D341Med (cell line): ENCODE measurements at regions not wholly inside any gene's neighbourhood (a gene's known extent, or its start where the extent isn't known, plus 50 kb on each side); places are given as distances from the start of the nearest gene placed in this dataset.

Source experiments
- DNase-seq: peaks from one replicate; pipeline ENCODE4 v3.0.0; 2012; ENCODE audit warnings: low spot score

GRCh38 chr4:8796096-8796495, 75.5 kb downstream of the HMX1 start:
- DNase-seq = no peak

GRCh38 chr4:8795140-8795539, 76.5 kb downstream of the HMX1 start:
- no peak for DNase-seq

GRCh38 chr4:8794491-8794890, 77.1 kb downstream of the HMX1 start:
- DNase-seq = no peak

- DNase-seq = no peak
Observed at GRCh38 chr4:8793571-8794160, 78.0 kb downstream of the HMX1 start.

- no peak for DNase-seq
Observed at GRCh38 chr4:8792491-8792890, 79.1 kb downstream of the HMX1 start.

- DNase-seq = no peak
Observed at GRCh38 chr4:8791609-8792008, 80.0 kb downstream of the HMX1 start.

GRCh38 chr4:8790749-8791148, 80.9 kb downstream of the HMX1 start:
- DNase-seq = no peak

GRCh38 chr4:8788174-8788573, 83.5 kb downstream of the HMX1 start:
- DNase-seq = no peak

- no peak for DNase-seq
Observed at GRCh38 chr4:8786166-8786565, 85.5 kb downstream of the HMX1 start.

GRCh38 chr4:8785656-8786142, 85.9 kb downstream of the HMX1 start:
- no peak for DNase-seq

- DNase-seq = no peak
Observed at GRCh38 chr4:8783736-8784135, 87.9 kb downstream of the HMX1 start.

- no peak for DNase-seq
Observed at GRCh38 chr4:8782135-8782534, 89.5 kb downstream of the HMX1 start.

- DNase-seq = no peak
Observed at GRCh38 chr4:8781641-8782040, 90.0 kb downstream of the HMX1 start.

GRCh38 chr4:8780596-8781368, 90.9 kb downstream of the HMX1 start:
- no peak for DNase-seq

GRCh38 chr4:8780086-8780485, 91.6 kb downstream of the HMX1 start:
- no peak for DNase-seq

- no peak for DNase-seq
Observed at GRCh38 chr4:8779490-8779932, 92.1 kb downstream of the HMX1 start.

GRCh38 chr4:8778760-8779159, 92.9 kb downstream of the HMX1 start:
- DNase-seq = no peak

GRCh38 chr4:8778291-8778690, 93.3 kb downstream of the HMX1 start:
- DNase-seq = no peak

GRCh38 chr4:8777320-8778196, 94.1 kb downstream of the HMX1 start:
- DNase-seq = no peak

- DNase-seq = no peak
Observed at GRCh38 chr4:8776366-8776765, 95.3 kb downstream of the HMX1 start.

GRCh38 chr4:8775751-8776355, 95.8 kb downstream of the HMX1 start:
- no peak for DNase-seq

- no peak for DNase-seq
Observed at GRCh38 chr4:8775121-8775520, 96.5 kb downstream of the HMX1 start.
